IMR-90 (cell line): ENCODE measurements at regions not wholly inside any gene's neighbourhood (a gene's known extent, or its start where the extent isn't known, plus 50 kb on each side); places are given as distances from the start of the nearest gene placed in this dataset.

Source experiments
- CEBPB ChIP-seq: IDR thresholded peaks from 2 replicates; pipeline ENCODE4 v1.6.1; 2012; ENCODE audit warnings: low read depth, low read length, improper control_type of control experiment
- CTCF ChIP-seq: conservative IDR thresholded peaks from 2 replicates; pipeline ENCODE4 v1.5.1; 2012; ENCODE audit warnings: mild to moderate bottlenecking, low read depth, low read length, improper control_type of control experiment
- MAZ ChIP-seq: IDR thresholded peaks from 2 replicates; pipeline ENCODE4 v1.6.1; 2012; ENCODE audit warnings: low read depth, mild to moderate bottlenecking, low read length, improper control_type of control experiment, moderate library complexity, borderline replicate concordance
- POLR2A ChIP-seq: IDR thresholded peaks from 2 replicates; pipeline ENCODE4 v1.6.1; 2012; ENCODE audit warnings: mild to moderate bottlenecking, low read depth, low read length
- SMC3 ChIP-seq: fragments of 150-350 bp; IDR thresholded peaks from 2 replicates; pipeline ENCODE4 v1.6.1; 2016; ENCODE audit warnings: low read depth, mild to moderate bottlenecking, antibody characterized with exemption, low read length, moderate library complexity
- USF2 ChIP-seq: fragments of 150-350 bp; IDR thresholded peaks from 2 replicates; pipeline ENCODE4 v1.6.1; 2017; ENCODE audit warnings: mild to moderate bottlenecking, antibody characterized with exemption, low read length, low read depth

- TF ChIP-seq USF2, result no peak
- TF ChIP-seq CTCF, result no peak
- TF ChIP-seq POLR2A, result no peak
- no peak for TF ChIP-seq MAZ
- no peak for TF ChIP-seq SMC3
- no peak for TF ChIP-seq CEBPB
These were observed 84.4 kb upstream of the CD28 start for GRCh38 chr2:203621981-203622515.
